PFSK-1 (cell line): ENCODE measurements at regions not wholly inside any gene's neighbourhood (a gene's known extent, or its start where the extent isn't known, plus 50 kb on each side); places are given as distances from the start of the nearest gene placed in this dataset.

ENCODE experiments used
- FOXP2 ChIP-seq: optimal IDR thresholded peaks from 2 replicates; pipeline ENCODE3; 2011; ENCODE audit warnings: borderline replicate concordance, control low read depth, inconsistent platforms; ENCODE audit not compliant: insufficient read depth; ENCODE audit errors: extremely low read length, extremely low read depth
- POLR2AphosphoS5 ChIP-seq: IDR thresholded peaks from 2 replicates; pipeline ENCODE4 v1.6.1; 2012; ENCODE audit warnings: low read depth, mild to moderate bottlenecking, control low read depth, low read length, moderate library complexity
- REST ChIP-seq, 2 experiments: IDR thresholded peaks; 2 replicates each; pipeline versions ENCODE4 v1.6.1 to v1.8.0; 2011 to 2012; ENCODE audit warnings: low read depth in 2 of 2, low read length in 2 of 2, control low read depth in 1 of 2, inconsistent platforms in 1 of 2, mild to moderate bottlenecking in 1 of 2, moderate library complexity in 1 of 2; ENCODE audit not compliant: insufficient read depth in 1 of 2
- SIN3A ChIP-seq: IDR thresholded peaks from 2 replicates; pipeline ENCODE4 v1.6.1; 2012; ENCODE audit warnings: mild to moderate bottlenecking, low read length, moderate library complexity, borderline replicate concordance; ENCODE audit not compliant: insufficient read depth
- TAF1 ChIP-seq: IDR thresholded peaks from 2 replicates; pipeline ENCODE4 v1.6.1; 2012; ENCODE audit warnings: low read length, control low read depth, borderline replicate concordance; ENCODE audit not compliant: insufficient read depth

DNA sequence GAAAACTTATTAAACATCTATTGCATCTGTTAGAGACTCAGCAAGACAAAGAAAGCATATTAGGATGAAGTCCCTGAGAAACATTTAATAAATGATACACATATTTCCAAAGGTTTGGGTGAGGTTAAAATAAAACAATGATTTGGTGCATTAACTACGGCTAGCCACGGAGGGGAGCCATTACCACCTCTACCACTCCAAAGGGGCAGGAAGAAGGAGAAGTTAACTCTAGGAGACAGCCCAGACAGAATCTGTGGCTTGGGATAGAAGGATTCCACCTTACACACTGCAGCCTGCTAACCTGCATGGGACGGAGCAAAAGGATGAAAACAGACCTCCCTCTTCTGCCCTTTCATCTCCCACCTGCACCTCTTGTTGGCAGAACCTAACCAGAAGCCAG, 189.1 kb upstream of the C1QTNF7 start:
- no peak for TF ChIP-seq POLR2AphosphoS5

- TF ChIP-seq SIN3A (no peak), REST (IDR thresholded peaks at IDR 0.05; ENCODE audit: insufficient read depth in 1 of 2, low read depth in 2 of 2, low read length in 2 of 2) (no peak)
Observed at GRCh38 chr4:15239866-15240265, 188.0 kb upstream of the C1QTNF7 start.

DNA sequence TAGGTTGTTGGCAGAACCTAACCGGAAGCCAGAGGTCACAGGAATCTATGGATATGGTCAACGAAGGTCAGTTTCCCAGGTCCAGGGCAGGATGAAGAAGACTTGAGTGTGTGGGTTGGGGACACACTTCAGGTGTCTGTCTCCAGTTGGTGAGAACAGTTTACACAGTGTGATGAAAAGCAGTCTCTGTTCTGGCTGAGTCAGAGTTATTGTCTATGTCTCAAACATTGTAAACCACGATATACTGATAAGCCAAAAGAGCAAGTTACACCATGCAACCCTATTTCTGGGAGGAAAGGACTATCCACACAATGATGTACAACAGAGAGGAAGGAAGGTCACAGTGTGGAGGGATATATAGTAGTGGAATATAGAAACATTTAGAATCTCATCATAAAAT, 187.1 kb upstream of the C1QTNF7 start:
- TF ChIP-seq FOXP2: no peak

DNA sequence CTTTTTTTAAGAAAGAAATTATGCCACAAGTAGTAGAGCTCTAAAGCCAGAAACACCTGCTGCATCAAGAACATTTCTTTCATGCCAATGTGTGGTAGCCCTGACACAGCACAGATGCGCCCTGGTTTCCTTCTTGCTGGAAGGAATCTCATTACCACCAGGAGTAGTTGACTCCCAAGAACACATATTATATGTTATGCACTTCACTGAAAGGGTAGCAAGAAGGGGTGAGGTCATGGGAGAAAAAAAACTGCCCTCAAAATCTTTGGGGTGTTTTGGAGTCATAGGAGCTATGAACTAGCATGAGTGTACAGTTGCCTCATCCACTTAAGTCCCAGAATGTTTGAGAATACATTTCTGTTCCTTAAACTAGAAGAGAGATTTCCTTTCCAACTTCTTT, 185.8 kb upstream of the C1QTNF7 start:
- no peak for TF ChIP-seq POLR2AphosphoS5
- no peak for TF ChIP-seq REST (IDR thresholded peaks at IDR 0.05; ENCODE audit: insufficient read depth in 1 of 2, low read depth in 2 of 2, low read length in 2 of 2)
- no peak for TF ChIP-seq TAF1
- no peak for TF ChIP-seq FOXP2
- no peak for TF ChIP-seq SIN3A

- TF ChIP-seq TAF1 (no peak), SIN3A (no peak), REST (IDR thresholded peaks at IDR 0.05; ENCODE audit: insufficient read depth in 1 of 2, low read depth in 2 of 2, low read length in 2 of 2) (no peak), FOXP2 (no peak), POLR2AphosphoS5 (no peak)
Observed at GRCh38 chr4:15244354-15244753, 183.5 kb upstream of the C1QTNF7 start.

- TF ChIP-seq TAF1: no peak
Observed at GRCh38 chr4:15245006-15245530, 182.8 kb upstream of the C1QTNF7 start.

GRCh38 chr4:15250021-15250441, 177.8 kb upstream of the C1QTNF7 start:
- no peak for TF ChIP-seq REST (IDR thresholded peaks at IDR 0.05; ENCODE audit: insufficient read depth in 1 of 2, low read depth in 2 of 2, low read length in 2 of 2)
- no peak for TF ChIP-seq SIN3A
- TF ChIP-seq POLR2AphosphoS5: no peak
- TF ChIP-seq TAF1: no peak
